ENCODE measurements at regions not wholly inside any gene's neighbourhood (a gene's known extent, or its start where the extent isn't known, plus 50 kb on each side); places are given as distances from the start of the nearest gene placed in this dataset.

GRCh38 chr2:211068108-211068780 is 511.8 kb downstream of the CPS1 start:
- no peak for DNase-seq

GRCh38 chr2:211070547-211070946 is 514.1 kb downstream of the CPS1 start:
- DNase-seq: no peak

GRCh38 chr2:211077216-211077767 is 520.9 kb downstream of the CPS1 start:
- DNase-seq: no peak

- DNase-seq: no peak
Measured at GRCh38 chr2:211084352-211084751, 528.0 kb downstream of the CPS1 start.

GRCh38 chr2:211085056-211085680 is 528.8 kb downstream of the CPS1 start:
- DNase-seq: no peak

- no peak for DNase-seq
Measured at GRCh38 chr2:211086049-211086448, 529.6 kb downstream of the CPS1 start.

GRCh38 chr2:211089127-211089526 is 532.7 kb downstream of the CPS1 start:
- no peak for DNase-seq

GRCh38 chr2:211093743-211094303 is 537.4 kb downstream of the CPS1 start:
- DNase-seq: no peak

GRCh38 chr2:211103989-211104388 is 547.6 kb downstream of the CPS1 start:
- DNase-seq: no peak

- no peak for DNase-seq
Measured at GRCh38 chr2:211113334-211114175, 557.2 kb downstream of the CPS1 start.

GRCh38 chr2:211114826-211115455 is 558.5 kb downstream of the CPS1 start:
- no peak for DNase-seq

GRCh38 chr2:211117026-211117425 is 560.6 kb downstream of the CPS1 start:
- no peak for DNase-seq

GRCh38 chr2:211126256-211126655 is 569.9 kb downstream of the CPS1 start:
- DNase-seq: no peak

GRCh38 chr2:211127501-211127900 is 571.1 kb downstream of the CPS1 start:
- DNase-seq: no peak

GRCh38 chr2:211128287-211128686 is 571.9 kb downstream of the CPS1 start:
- DNase-seq: no peak

GRCh38 chr2:211129798-211130197 is 573.4 kb downstream of the CPS1 start:
- DNase-seq: no peak

- DNase-seq: no peak
Measured at GRCh38 chr2:211132046-211132445, 575.6 kb downstream of the CPS1 start.

- DNase-seq: no peak
Measured at GRCh38 chr2:211132573-211132972, 576.2 kb downstream of the CPS1 start.

- no peak for DNase-seq
Measured at GRCh38 chr2:211133766-211134165, 577.4 kb downstream of the CPS1 start.

GRCh38 chr2:211138551-211138950 is 582.2 kb downstream of the CPS1 start:
- DNase-seq: no peak

- DNase-seq: no peak
Measured at GRCh38 chr2:211141646-211142045, 585.2 kb downstream of the CPS1 start.

GRCh38 chr2:211144078-211144477 is 587.7 kb downstream of the CPS1 start:
- no peak for DNase-seq

All from bone marrow (tissue), 2 donors.